HS-27A (cell line): ENCODE measurements at regions not wholly inside any gene's neighbourhood (a gene's known extent, or its start where the extent isn't known, plus 50 kb on each side); places are given as distances from the start of the nearest gene placed in this dataset.

ENCODE experiments used
- DNase-seq: peaks from one replicate; pipeline ENCODE4 v3.0.0-alpha.2; 2012; ENCODE audit warnings: low read depth, missing footprints

DNA sequence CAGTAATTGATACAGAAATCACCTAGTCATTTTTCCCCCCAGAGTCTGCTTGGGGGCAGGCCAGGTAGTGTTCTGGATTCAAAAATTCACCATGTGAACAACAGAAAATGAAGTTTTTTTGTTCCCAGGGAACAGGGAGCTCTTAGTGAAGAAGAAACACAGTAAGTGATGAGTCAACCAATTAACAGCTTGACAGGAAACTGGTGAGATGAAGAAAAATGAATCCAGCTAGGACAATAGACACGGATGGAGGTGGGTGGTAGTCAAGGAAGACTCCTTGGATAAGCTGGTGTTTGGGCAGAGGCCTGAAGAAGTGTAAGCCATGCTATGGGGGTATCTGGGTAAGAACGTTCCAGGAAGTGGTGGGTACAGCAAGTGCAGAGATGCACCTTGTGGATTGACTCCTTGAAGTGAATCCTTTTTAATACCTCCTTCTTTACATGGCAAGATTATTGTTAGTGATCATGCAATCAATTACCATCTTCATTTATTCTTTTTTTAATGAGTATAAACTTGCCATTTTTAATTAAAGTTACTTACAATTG, 339.9 kb upstream of the RGMA start:
- DNase-seq = no peak

DNA sequence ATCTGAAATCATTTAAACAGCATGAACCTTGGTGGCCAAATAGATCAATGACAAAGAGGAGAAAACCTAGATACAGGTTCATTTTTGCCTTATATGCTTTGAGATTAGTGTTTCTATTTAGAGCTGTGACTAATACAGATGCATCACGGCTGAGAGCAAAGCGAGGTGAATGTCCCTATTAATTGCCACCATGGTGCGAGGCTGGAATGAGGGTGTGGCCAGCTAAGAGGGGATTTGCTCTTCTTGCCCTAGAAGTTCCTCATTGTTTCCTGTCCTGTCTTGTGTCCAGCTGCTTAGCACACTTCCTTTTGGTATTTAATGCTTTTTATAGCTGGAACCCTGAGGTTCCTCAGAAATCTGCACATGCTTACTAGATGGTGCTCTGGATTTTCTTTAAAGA, 339.1 kb upstream of the RGMA start:
- DNase-seq = no peak

- no peak for DNase-seq
Measured at GRCh38 chr15:93424131-93424530, 335.1 kb upstream of the RGMA start.

- no peak for DNase-seq
Measured at GRCh38 chr15:93422476-93422875, 333.5 kb upstream of the RGMA start.

- DNase-seq = no peak
Measured at GRCh38 chr15:93420477-93420876, 331.5 kb upstream of the RGMA start.

DNA sequence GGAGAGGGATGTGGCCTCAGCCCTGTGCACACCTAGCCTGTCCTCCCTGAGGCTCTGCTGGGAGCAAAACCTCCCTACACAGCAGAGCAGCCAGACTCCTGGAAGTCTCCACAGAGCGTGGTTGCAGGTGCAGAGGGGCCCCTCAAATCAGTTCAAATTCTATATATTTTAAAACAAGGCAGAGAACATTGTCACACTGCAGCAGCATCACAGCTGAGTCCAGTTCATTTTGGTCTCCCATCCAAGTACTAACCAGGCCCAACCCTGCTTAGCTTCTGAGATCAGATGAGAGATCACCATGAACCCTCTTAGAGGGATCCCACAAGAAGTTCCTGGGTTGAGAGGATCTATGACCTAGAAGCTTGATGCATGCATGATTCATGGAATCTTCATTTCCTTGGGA, 331.0 kb upstream of the RGMA start:
- DNase-seq = no peak

DNA sequence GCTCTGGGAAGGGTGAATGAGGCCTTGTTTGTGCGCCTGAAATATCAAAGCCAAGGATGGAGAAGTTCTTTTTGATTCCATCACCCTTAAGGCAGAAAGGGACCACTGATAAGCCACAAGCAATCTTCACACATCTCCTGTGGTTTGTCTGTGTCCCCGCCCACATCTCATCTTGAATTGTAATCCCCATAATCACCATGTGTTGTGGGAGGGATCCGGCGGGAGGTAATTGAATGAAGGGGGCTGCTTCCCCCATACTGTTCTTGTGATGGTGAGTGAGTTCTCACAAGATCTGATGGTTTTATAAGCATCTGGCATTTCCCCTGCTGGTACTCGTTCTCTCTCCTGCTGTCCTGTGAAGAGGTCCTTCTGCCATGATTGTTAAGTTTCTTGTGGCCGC, 329.6 kb upstream of the RGMA start:
- no peak for DNase-seq

DNA sequence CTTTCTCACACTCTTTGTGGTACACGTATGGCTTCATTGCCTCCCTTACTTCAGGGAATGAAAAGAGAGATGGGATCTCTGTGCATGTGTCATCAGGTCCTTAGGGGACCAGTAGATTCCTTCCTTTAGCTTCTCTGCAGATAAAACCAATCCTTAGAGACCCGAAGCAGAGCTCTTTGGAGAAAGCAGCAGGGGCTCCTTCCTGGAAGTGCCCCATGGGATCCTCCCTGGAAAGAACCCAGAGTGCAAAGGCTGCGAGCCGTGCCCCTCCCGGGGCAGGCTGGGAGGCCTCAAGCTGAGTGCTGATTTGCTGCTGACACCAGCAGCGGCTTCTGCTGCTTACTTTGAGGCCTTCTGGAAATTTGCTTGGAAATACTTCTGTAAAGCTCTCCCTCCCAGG, 328.6 kb upstream of the RGMA start:
- no peak for DNase-seq

DNA sequence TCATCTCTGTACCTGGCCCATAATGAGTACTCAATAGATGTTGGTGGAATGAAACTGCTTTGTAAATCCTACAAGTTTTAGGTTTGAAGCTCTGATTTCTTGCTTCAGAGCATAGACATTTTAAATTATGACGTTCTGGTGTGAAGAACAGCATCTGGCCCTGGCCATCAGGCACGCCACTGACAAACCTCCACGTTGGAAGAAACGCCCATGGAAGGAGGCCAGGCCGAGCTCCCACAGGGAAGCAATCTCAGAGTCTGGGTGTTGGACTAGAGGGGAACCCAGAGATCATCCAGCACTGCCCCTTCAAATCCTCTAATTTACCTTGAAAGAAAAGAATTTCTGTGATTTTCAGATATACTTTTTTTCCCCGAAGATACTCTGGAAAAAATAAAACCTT, 328.1 kb upstream of the RGMA start:
- DNase-seq = no peak

DNA sequence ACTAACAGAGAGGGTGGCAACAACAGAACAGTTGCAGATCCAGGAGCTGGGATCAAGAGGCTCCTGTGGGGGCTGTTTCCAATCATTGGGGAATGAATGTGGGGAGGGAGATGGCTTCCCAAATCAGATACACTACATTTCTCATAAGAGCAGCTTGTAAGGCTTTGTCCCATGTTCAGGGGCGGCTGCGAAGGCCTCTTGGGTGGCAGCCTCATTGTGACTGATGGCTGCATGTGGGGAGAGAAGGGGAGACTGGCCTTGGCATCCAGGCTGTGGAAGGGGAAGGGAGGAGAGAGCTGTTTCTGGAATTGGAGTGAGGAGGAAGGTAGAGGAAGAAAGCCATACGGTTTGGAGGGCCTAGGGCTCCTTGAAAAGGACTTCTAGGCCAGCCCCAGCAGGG, 326.6 kb upstream of the RGMA start:
- DNase-seq = no peak

- no peak for DNase-seq
Measured at GRCh38 chr15:93414576-93415231, 325.7 kb upstream of the RGMA start.

DNA sequence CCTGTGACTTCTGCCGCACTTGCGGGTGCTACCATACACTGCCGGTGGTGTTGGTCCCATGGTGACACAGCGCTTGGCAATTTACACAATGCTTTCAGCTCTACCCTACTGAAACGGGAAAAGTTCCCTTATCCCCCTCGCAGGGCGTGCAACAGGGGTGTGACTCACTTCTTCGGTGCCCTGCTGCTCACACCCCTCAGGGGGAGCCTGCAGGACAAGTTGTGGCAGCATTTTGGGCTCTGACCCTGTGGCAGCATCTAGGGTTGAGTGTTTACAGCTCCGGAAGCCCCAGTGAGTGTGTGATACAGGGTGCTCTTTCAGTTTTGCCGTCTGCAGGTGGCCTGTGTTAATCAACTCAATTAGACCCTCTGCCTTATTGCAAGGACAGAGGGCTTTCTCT, 324.7 kb upstream of the RGMA start:
- DNase-seq = no peak

DNA sequence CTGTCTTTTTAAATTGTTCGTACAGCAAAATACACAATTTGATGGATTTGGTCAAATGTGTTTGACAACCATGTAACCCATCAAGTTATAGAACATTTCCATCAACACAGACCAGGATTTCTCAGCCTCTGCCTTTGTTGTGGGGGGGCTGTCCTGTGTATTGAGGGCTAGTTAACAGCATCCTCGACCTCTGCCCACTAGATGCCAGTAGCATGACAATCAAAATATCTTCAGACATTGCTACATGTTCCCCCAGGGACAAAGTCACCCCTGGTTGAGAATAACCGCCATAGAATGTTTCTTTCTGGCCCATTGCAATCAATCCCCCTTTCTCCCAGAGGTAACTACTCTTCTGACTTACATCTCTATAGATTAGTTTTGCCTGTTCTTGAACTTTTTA, 310.1 kb upstream of the RGMA start:
- DNase-seq = no peak

GRCh38 chr15:93389211-93389610, 300.2 kb upstream of the RGMA start:
- no peak for DNase-seq

DNA sequence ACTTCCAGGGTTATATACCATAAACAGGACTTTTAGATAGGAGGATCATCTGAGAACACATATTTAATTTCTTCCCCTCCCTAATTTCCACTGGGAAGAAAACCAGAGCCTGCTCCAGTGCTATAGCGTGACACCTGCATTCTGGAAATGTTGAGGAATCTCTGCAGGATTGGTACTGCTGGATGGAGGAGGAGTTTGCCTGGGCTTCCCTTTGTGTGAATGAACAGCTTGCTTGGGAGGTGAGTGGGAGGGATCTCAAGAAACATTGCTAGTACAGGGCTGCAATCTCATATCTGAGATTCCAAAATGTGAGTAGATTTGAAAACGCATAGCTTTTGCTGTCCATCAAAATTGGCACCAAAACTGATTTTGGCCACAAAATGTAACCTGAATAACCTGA, 295.9 kb upstream of the RGMA start:
- DNase-seq = no peak

- DNase-seq = no peak
Measured at GRCh38 chr15:93382200-93382820, 293.3 kb upstream of the RGMA start.

- no peak for DNase-seq
Measured at GRCh38 chr15:93378558-93378957, 289.5 kb upstream of the RGMA start.

GRCh38 chr15:93372865-93373223, 283.8 kb upstream of the RGMA start:
- no peak for DNase-seq

DNA sequence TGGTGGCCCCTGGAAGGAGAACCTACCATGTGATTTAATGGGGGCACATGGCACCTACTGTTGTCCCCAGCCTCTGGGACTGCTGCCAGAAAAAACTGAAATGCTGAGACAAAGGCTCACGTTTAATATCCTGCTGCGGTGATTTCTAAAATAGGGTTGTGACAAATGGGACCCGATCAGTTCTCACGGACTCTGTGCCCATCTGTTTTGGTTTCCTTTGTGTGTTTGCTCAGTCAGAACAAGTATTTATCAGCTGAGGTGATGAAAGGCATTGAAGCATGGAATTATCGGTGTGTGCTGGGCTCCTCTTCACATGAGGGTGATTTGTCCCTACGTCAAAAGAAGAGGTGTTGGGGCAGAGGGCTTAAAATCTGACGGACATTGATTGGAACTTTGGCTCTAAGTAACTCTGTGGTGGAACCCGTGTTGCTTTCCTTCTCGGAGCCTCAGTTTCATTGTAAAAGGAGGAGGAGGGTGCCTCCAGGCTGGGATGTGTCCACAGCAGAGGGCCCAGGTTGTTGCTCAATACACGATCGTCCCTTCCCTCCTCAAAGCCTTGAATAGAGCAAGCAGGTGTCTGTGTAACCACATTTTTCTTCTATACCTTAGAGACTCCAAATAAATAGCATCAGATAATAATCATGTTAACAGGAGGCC, 283.3 kb upstream of the RGMA start:
- DNase-seq = no peak

DNA sequence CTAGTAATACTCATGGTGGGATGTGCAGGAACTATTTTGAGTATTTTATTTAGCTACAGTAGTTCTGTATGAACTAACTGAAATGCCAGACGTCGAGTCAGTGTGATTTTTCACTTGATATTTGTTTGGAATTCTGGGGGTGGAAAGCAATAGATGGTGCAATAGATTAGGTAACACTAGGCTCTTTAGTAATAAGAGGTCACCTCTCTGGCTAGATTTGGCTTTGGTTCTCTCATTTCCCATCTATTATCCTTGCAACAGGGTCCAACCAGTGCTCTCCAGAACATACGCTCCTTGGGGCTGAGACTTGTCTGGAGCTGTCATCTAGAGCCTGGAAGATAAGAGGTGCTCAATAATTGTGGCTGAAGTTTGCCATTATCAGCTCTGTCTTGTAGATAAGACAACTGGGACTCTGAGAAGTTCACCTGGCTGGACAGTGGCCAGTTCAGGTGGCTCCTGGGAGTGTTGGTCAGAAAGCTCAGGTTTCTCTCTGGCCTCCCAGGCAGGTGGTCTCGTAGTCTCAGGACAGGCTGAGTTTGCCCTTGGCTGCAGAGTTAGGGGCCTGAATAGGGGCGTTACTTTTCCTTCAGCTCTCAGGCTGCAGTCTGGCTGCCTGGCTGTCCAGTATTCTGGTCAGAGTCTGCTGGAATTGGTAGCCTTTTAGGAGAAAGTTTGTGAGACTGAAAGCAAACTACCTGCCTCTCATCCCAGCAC, 277.5 kb upstream of the RGMA start:
- DNase-seq = no peak

GRCh38 chr15:93362821-93363220, 273.8 kb upstream of the RGMA start:
- no peak for DNase-seq

DNA sequence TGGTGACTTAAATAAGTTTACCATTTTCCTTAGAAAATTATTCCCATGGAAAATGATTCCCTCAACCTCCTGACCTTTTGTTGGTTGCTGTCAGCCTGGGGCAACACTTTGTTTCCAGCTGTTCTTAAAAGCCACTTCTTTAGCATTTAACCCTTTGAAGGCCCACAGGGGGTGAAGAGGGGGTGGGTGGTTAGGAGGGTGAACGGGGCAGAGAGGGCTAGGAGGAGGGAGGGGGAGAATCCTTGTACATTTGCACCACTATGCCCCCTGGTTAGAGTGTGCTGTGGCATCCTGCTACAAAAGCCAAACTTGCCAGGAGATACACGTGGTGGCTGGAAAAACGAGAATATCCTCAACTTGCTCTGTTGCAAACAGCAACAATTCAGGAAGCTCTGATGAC, 273.2 kb upstream of the RGMA start:
- no peak for DNase-seq

DNA sequence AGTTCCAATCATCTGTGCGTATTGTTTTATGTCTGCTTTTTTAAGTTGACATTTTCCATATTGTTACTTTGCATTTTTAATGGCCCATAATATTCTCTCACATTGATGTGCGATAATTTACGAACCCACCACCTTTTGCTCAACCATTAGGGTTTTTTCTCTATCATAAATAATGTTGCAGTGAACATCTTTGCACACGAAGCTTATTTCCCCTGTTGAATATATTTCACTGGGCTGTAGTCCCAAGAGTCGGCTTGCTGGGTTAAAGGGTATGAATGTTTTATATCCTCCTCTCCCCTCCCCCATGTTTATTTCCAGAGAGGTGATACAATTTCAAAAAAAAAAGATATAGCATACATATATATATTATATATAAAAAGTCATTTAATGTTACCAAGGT, 272.7 kb upstream of the RGMA start:
- DNase-seq = no peak
